Posterior vena cava (tissue), 2 donors: ENCODE measurements at regions not wholly inside any gene's neighbourhood (a gene's known extent, or its start where the extent isn't known, plus 50 kb on each side); places are given as distances from the start of the nearest gene placed in this dataset.
"Not testable (repeated sequence)": the region's sequence is repeated elsewhere in the genome, so short reads cannot be mapped to it uniquely, and the experiment has no call there.

ENCODE experiments used
- DNase-seq: peaks from one replicate; pipeline ENCODE4 v3.0.0-alpha.2; 2020; ENCODE audit warnings: low spot score
- intact Hi-C, 2 donors: fragments of 100-400 bp; cut with DNase I; formaldehyde crosslinking; loops; one replicate each; pipeline versions ENCODE4 v1.14.1 to v1.14.2; 2022 to 2023
- donor health status: DM: yes; HTN: yes; CAD: no.
- donor health status: DM: yes; HTN: yes; CAD: no.

DNA sequence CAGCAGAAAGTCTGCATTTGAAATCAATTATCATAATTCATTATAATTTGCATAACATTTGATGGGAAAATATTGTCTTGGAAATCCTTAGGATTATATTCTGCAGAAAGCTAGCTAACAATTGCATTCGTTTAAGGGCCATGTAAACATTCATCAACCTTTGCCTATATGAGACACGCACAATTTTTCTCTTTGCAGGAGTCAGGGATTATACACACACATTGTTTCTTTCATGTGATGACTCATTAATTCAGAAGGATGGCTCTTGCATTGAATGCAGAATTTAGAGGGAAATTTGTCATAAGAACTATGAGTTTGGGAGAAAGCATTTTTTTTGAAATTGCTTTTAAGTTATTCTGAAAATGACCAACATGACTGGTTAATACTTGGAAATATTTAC lies 844.7 kb downstream of the DIPK2A start:
- intact Hi-C loops = no loop called here

DNA sequence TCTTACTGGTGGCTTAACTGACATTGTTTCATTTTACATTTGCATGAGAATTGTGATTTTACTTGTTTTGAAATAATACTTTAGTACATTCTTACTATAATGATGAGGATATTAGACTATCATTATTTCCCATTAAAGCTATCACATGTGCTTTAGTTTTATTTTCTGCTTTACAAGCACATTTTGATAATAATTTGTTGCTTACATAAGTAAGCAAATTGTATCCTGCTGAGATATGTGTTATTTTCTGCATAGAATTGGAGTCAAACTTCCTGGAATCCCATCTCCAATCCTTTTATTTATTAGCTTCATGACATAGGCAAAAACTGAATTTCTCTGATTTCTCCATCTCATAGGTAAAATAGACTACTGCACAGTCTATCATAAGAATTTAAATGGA lies 847.4 kb downstream of the DIPK2A start:
- intact Hi-C loops = no loop called here
- DNase-seq = no peak

More for the DNA sequence above, 844.7 kb downstream of the DIPK2A start:
- no peak for DNase-seq

GRCh38 chr3:144820232-144820631 lies 848.6 kb downstream of the DIPK2A start:
- intact Hi-C loops, DNase-seq: not testable (repeated sequence)

- no peak for DNase-seq
- intact Hi-C loops = no loop called here
These were observed 849.1 kb downstream of the DIPK2A start for GRCh38 chr3:144820726-144821125.

DNA sequence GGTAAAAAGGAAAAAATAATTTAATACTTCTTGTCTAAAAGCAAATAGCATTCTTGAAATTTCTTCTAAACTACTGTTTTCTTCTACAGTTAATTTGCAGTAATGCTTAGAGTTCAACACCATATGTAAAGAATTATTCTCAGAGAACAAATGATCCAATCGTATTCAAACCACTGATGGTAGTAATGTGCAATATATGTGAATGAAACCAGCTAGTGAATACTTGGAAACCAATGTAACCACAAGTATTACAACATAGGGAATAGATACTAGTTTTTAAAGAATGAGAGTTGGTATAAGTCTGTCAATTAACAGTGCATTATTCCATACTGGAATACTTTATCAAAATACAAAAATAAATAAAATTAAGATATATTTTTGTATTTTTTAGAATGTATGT lies 850.0 kb downstream of the DIPK2A start:
- intact Hi-C loops = no loop called here
- no peak for DNase-seq

DNA sequence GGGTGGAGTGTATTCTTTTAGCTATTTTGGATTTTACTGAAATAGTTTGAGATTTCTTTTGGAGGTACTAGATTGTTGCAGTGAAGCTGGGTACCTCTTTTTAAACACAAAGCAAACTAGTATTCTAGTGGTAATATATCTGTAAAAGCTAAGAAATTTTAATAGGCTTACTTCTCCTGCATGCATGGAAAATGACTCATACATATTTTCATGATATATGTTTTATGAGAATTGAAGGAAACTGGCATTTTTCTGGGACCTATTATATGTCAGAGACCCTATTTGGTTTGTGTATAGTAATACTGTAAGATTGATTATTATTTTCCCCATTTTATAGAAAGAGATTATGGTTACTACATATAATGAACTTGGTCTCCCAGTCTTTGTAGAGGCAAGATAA lies 851.0 kb downstream of the DIPK2A start:
- intact Hi-C loops = no loop called here
- DNase-seq = no peak

GRCh38 chr3:144831955-144832716 lies 860.5 kb downstream of the DIPK2A start:
- no peak for DNase-seq
- intact Hi-C loops = no loop called here

GRCh38 chr3:144839991-144840390 lies 868.4 kb downstream of the DIPK2A start:
- intact Hi-C loops = no loop called here
- DNase-seq = no peak

DNA sequence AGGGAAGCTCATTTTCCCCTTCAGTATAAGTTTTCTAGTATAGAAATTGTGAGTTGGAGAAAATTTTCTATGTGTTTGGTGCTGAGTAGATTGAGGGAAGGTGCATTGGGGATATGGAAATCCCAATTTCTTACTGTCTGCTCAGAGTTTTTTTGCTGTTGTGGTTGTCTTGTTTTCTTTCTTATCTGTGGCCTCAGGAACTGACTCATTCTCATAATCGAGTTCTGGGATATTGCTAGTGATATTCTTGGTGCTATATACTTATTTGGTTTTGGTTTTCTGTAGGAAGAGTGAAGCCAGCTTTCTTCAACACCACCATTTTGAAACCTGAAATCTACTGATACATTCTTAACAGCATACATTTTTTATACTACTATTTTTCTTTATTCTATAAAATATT lies 869.2 kb downstream of the DIPK2A start:
- DNase-seq = no peak
- intact Hi-C loops = no loop called here

DNA sequence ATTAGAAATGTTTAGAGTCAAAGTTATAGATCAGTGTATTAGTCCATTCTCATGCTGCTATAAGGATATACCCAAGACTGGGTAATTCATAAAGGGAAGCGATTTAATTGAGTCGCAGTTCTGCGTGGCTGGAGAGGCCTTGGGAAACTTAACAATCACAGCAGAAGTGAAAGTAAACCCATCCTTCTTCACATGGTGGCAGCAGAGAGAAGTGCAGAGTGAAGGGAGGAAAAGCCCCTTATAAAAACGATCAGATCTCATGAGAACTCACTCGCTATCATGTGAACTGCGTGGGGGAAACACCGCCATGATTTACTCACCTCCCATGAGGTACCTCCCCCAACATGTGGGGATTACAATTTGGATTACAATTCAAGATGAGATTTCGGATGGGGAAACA lies 871.5 kb downstream of the DIPK2A start:
- intact Hi-C loops = no loop called here
- no peak for DNase-seq

DNA sequence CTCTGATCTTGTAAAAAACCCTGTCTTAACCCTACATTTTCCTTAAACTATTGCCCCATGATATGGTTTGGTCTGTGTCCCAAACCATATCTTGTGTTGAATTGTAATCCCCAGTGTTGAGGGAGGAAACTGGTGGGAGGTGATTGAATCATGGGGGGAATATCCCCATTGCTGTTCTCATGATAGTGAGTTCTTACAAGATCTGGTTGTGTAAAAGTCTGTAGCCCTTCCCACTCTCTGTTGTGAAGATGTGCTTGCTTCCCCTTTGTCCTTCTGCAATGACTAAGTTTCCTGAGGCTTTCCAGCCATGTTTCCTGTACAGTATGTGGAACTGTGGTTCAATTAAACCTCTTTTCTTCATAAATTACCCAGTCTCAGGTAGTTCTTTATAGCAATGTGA lies 881.4 kb downstream of the DIPK2A start:
- intact Hi-C loops = no loop called here
- DNase-seq = no peak

- intact Hi-C loops, DNase-seq: not testable (repeated sequence)
These were observed 882.4 kb downstream of the DIPK2A start for GRCh38 chr3:144854020-144854419.

- intact Hi-C loops = no loop called here
These were observed 887.5 kb downstream of the DIPK2A start for GRCh38 chr3:144859161-144859560.

DNA sequence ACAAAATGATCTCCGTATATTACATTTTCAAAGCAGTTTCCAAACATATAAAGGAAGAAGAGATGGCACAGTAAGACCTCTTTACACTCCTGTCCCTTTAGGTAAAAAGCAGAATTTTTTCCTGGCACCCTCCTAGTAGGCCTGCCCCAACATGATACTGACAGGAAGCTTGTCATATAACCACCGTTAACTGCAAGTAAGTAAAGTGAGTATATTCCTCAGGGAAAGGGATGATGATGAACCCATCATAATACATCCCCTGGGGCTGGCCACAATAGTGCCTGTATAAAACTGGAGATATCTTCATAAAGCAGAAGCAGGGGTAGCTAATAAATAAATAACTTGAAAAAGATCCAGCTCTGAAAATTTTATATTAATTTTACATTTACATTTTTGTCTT lies 893.0 kb downstream of the DIPK2A start:
- intact Hi-C loops = no loop called here
- no peak for DNase-seq

More at GRCh38 chr3:144859161-144859560, 887.5 kb downstream of the DIPK2A start:
- no peak for DNase-seq

- intact Hi-C loops = no loop called here
- DNase-seq = no peak
These were observed 894.3 kb downstream of the DIPK2A start for GRCh38 chr3:144865948-144866347.

DNA sequence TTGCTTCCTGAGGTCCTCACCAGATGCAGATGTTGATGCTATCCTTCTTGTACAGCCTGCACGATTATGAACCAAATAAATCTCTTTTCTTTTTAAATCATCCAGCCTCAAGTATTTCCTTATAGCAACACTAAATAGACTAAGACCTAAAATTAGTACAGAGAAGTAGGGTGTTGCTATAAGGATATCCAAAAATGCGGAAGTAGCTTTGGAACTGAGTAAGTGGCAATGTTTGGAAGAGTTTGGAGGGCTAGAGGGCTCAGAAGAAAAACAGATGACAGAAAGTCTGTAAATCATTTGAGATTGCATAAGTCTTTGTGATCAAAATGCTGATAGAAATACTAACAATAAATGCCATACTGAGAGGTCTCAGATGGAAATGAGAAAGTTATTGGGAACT lies 894.9 kb downstream of the DIPK2A start:
- intact Hi-C loops = no loop called here

DNA sequence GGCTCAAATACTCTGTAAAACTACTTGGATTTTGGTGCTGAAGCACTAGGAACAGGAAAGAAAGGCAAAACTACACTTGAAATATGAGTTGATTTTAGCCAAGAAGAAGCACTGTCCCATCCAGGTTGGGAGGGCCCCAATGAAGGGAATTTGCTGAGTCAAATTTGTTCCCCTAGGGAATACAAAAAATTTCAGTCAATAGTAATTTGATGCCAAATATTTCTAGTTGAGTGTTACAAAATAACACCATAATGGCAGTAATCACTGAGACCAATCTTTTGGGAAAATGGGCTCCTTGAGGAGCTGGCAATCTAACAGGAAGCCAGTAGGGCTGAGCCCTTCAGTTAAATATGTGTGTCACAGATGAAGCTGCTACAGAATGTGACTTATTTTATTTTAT lies 896.9 kb downstream of the DIPK2A start:
- DNase-seq = no peak
- intact Hi-C loops = no loop called here

More for the DNA sequence above, 894.9 kb downstream of the DIPK2A start:
- DNase-seq = no peak

DNA sequence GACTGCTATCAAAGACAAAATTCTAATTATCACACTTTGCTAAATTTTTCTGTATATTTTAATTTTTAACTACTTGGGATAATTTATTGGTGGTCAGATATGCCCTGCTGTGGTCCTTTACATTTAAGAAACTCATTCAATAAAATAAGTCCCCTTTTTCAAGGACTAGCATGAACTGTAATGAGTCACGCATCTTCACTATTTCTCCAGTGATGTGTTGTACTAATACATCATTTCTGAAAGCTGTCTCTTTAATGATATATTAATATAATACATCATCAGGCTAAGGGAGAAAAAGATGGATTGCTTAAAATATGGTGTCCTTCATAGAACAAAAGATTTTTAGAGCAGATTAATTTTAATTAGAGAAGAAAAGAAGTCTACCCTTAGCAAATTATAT lies 901.4 kb downstream of the DIPK2A start:
- no peak for DNase-seq
- intact Hi-C loops = no loop called here

GRCh38 chr3:144875211-144875610 lies 903.6 kb downstream of the DIPK2A start:
- intact Hi-C loops = no loop called here

DNA sequence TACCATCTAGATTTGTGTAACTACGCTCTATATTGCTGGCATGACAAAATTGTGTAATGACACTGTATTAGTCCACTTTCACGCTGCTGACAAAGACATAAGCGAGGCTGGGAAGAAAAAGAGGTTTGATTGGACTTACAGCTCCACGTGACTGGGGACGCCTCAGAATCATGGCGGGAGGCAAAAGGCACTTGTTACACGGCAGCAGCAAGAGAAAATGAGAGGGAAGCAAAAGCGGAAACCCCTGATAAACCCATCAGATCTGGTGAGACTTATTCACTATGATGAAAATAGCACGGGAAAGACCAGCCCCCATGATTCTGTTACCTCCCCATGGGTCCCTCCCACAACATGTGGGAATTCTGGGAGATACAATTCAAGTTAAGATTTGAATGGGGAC lies 905.7 kb downstream of the DIPK2A start:
- intact Hi-C loops = no loop called here
- DNase-seq = no peak

More at GRCh38 chr3:144875211-144875610, 903.6 kb downstream of the DIPK2A start:
- DNase-seq = no peak

DNA sequence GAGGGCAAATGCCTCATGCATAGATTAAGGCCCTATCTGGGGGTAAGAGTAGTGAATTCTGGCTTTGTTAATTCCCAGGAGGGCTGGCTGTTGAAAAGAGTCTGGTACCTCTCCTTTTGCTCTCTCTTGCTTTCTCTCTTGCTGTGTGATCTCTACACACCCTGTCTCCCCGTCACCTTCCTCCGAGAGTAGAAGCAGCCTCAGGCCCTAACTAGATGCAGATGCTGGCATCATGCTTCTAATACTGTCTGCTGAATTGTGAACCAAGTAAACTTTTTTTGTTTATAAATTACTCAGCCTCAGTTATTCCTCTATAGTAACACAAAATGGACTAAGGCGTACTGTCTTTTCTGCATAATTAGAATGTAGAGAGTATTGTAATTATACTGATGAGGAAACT lies 908.1 kb downstream of the DIPK2A start:
- DNase-seq = no peak
- intact Hi-C loops = no loop called here

- intact Hi-C loops = no loop called here
- no peak for DNase-seq
These were observed 922.4 kb downstream of the DIPK2A start for GRCh38 chr3:144893980-144894379.
